OCI-LY7 (cell line): ENCODE measurements at regions not wholly inside any gene's neighbourhood (a gene's known extent, or its start where the extent isn't known, plus 50 kb on each side); places are given as distances from the start of the nearest gene placed in this dataset.

Experiments used
- BruUV-seq: library from RNA; stranded (reverse); fragments of 400-500 nt; replicated peaks from 2 replicates; lab custom pipeline; 2021; lab: Mats Ljungman, UMichigan
- CTCF ChIA-PET: fragments of 300-600 bp; sonication (Branson Sonifier 250); formaldehyde crosslinking; loops from one replicate; lab custom pipeline; 2022; ENCODE audit warnings: antibody characterized with exemption; ENCODE audit not compliant: unreplicated experiment; lab: Charles Lee
- POLR2A ChIA-PET: fragments of 300-600 bp; sonication (Branson Sonifier 250); formaldehyde crosslinking; loops from one replicate; lab custom pipeline; 2022; ENCODE audit warnings: antibody characterized with exemption; lab: Charles Lee
- DNase-seq: peaks from one replicate; pipeline ENCODE4 v3.0.0-alpha.2; 2015; ENCODE audit warnings: low spot score
- H2AFZ ChIP-seq: fragments of 200-600 bp; sonication (generic), shearing (Covaris generic); 2 replicates; pipeline ENCODE4 v1.6.1; 2014; ENCODE audit warnings: mild to moderate bottlenecking, antibody characterized with exemption, low read length, moderate library complexity
- H3K27ac ChIP-seq: fragments of 200-600 bp; sonication (generic); 2 replicates; pipeline ENCODE4 v1.5.1; 2014; ENCODE audit warnings: mixed run types, low read depth, mild to moderate bottlenecking, moderate library complexity, low read length, inconsistent platforms; ENCODE audit not compliant: poor library complexity, severe bottlenecking
- H3K36me3 ChIP-seq: fragments of 200-600 bp; sonication (generic); 2 replicates; pipeline ENCODE4 v1.6.1; 2014; ENCODE audit warnings: mild to moderate bottlenecking, antibody characterized with exemption, low read length, moderate library complexity, mixed read lengths; ENCODE audit not compliant: insufficient read depth
- H3K4me1 ChIP-seq: fragments of 200-600 bp; sonication (generic); 2 replicates; pipeline ENCODE4 v1.5.1; 2014; ENCODE audit warnings: mild to moderate bottlenecking, low read length; ENCODE audit not compliant: insufficient read depth, poor library complexity, severe bottlenecking
- H3K4me2 ChIP-seq: fragments of 200-600 bp; sonication (generic); 2 replicates; pipeline ENCODE4 v1.6.1; 2014; ENCODE audit warnings: mild to moderate bottlenecking, low read length
- H3K4me3 ChIP-seq: fragments of 200-600 bp; sonication (generic); 2 replicates; pipeline ENCODE4 v1.5.1; 2014; ENCODE audit warnings: mild to moderate bottlenecking, low read depth, low read length; ENCODE audit not compliant: poor library complexity, severe bottlenecking
- H3K79me2 ChIP-seq: fragments of 200-600 bp; sonication (generic); 2 replicates; pipeline ENCODE4 v1.6.1; 2016; ENCODE audit warnings: low read depth, mild to moderate bottlenecking, low read length, moderate library complexity, mixed read lengths; ENCODE audit not compliant: insufficient read depth
- H3K9me2 ChIP-seq: fragments of 200-600 bp; sonication (generic); 2 replicates; pipeline ENCODE4 v1.6.1; 2016; ENCODE audit warnings: mild to moderate bottlenecking, low read length, mixed read lengths; ENCODE audit not compliant: insufficient read depth
- H3K9me3 ChIP-seq: fragments of 200-600 bp; sonication (generic); 2 replicates; pipeline ENCODE4 v1.6.1; 2014; ENCODE audit warnings: mild to moderate bottlenecking, mixed run types, low read length, mixed read lengths
- H4K20me1 ChIP-seq: fragments of 200-600 bp; sonication (generic); 2 replicates; pipeline ENCODE4 v1.6.1; 2014; ENCODE audit warnings: mild to moderate bottlenecking, antibody characterized with exemption, low read length, moderate library complexity, mixed read lengths; ENCODE audit not compliant: insufficient read depth
- EZH2phosphoT487 ChIP-seq: fragments of 200-600 bp; sonication (generic); IDR thresholded peaks from 2 replicates; pipeline ENCODE4 v1.6.1; 2018; ENCODE audit warnings: low read depth, borderline replicate concordance, mild to moderate bottlenecking, mixed run types, antibody characterized with exemption, low read length, moderate library complexity, mixed read lengths
- intact Hi-C: fragments of 100-400 bp; cut with micrococcal nuclease; formaldehyde crosslinking; loops from one replicate; pipeline ENCODE4 v1.10.0; 2022; ENCODE audit not compliant: unreplicated experiment
- TF ChIP-seq, protein P1 (sequence below): fragments of 200-600 bp; sonication (generic); conservative IDR thresholded peaks from 2 replicates; pipeline ENCODE4 v1.5.1; 2014; ENCODE audit warnings: mild to moderate bottlenecking, antibody characterized with exemption, low read length, moderate library complexity, mixed read lengths

DNA sequence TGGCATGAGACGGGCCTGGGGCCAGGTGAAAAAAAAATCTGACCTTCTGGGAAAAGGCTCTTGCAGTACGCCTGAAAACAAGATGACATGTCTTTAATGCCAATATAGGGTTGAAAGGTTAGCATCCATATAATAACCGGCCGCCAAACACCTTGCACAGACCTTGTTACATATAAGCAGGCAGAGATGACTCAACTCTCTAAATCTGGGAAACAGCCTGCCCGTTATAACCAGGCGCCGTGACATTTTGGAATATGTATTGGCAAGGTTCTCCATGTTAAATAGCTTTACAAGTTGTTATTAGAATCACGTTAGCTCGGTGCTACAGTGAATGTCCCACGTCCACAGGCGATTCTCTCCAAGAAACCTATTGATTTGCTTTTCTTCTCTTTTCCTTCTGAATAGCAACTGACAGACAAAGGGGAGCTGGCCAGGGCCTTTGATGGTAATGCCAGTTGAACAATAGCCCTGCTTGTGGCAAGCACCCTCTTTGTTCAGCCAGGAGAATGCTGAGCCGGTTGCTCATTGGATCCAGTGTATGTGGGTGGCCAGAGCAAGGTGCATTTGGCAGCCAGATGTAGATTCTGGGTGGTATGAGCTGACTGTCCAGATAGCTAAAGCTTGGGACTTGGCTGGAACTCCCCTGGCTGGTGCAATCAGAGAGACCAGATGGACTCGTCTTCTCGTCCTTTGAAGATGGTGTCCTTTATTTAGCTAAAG is 80.1 kb upstream of the AUTS2 start:
- DNase-seq: no peak
- POLR2A ChIA-PET: interaction anchor here (0.7 to 1.2 kb wide), 3 partner anchors 12 to 31 kb away, joined by 3 read pairs; no protein-coding TSS in a partner anchor
- no TSS peak for BruUV-seq
- Histone ChIP-seq H3K9me3 (no peaks in the 10 kb centered on the region), H3K79me2 (no peaks in the 10 kb centered on the region), H3K9me2 (no peaks in the 10 kb centered on the region), H4K20me1 (no peaks in the 10 kb centered on the region), H3K4me2 (no peak overlapping the region), H3K27ac (no peak overlapping the region), H3K4me3 (no peak overlapping the region), H3K4me1 (no peaks in the 10 kb centered on the region), H3K36me3 (no peaks in the 10 kb centered on the region), H2AFZ (no peak overlapping the region)
- intact Hi-C loops: no loop called here
- CTCF ChIA-PET: no interaction called here
- TF ChIP-seq, protein P1, sequence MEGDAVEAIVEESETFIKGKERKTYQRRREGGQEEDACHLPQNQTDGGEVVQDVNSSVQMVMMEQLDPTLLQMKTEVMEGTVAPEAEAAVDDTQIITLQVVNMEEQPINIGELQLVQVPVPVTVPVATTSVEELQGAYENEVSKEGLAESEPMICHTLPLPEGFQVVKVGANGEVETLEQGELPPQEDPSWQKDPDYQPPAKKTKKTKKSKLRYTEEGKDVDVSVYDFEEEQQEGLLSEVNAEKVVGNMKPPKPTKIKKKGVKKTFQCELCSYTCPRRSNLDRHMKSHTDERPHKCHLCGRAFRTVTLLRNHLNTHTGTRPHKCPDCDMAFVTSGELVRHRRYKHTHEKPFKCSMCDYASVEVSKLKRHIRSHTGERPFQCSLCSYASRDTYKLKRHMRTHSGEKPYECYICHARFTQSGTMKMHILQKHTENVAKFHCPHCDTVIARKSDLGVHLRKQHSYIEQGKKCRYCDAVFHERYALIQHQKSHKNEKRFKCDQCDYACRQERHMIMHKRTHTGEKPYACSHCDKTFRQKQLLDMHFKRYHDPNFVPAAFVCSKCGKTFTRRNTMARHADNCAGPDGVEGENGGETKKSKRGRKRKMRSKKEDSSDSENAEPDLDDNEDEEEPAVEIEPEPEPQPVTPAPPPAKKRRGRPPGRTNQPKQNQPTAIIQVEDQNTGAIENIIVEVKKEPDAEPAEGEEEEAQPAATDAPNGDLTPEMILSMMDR: no peak
- no peak for TF ChIP-seq EZH2phosphoT487

DNA sequence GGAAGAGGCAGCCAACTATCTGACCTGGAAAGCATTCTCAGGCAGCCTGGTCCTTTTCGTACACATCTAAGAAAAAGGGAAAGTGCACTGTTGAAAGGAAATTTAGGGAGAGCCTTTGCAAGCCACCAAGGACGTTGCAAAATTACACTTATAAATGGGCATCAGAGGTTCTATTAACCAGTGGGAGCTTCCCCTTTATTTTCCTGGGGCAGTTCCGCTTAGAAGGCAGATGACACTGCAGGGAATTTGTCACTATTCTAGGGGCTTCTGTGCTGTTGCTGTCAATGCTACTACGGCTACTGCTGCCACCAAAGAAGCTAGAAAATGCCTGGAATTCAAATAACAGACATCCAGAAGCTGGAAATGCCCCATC is 79.6 kb upstream of the AUTS2 start:
- BruUV-seq: no TSS peak
- H4K20me1 ChIP-seq: no peaks in the 10 kb centered on the region

More for the DNA sequence above, 79.6 kb upstream of the AUTS2 start:
- H3K36me3 ChIP-seq: no peaks in the 10 kb centered on the region
- H3K79me2 ChIP-seq: no peaks in the 10 kb centered on the region
- TF ChIP-seq, protein P1: no peak
- TF ChIP-seq EZH2phosphoT487: no peak
- intact Hi-C loops: no loop called here
- no peak overlapping the region for H3K4me3 ChIP-seq
- H3K9me3 ChIP-seq: no peaks in the 10 kb centered on the region
- DNase-seq: no peak
- no peak overlapping the region for H2AFZ ChIP-seq
- no peak overlapping the region for H3K27ac ChIP-seq
- H3K4me2 ChIP-seq: no peak overlapping the region
- POLR2A ChIA-PET: interaction anchor here (0.7 to 1.2 kb wide), 3 partner anchors 13 to 31 kb away, joined by 3 read pairs; no protein-coding TSS in a partner anchor
- no peaks in the 10 kb centered on the region for H3K4me1 ChIP-seq
- CTCF ChIA-PET: no interaction called here
- H3K9me2 ChIP-seq: no peaks in the 10 kb centered on the region
